DMS153 (cell line): ENCODE measurements at regions not wholly inside any gene's neighbourhood (a gene's known extent, or its start where the extent isn't known, plus 50 kb on each side); places are given as distances from the start of the nearest gene placed in this dataset.

Source experiments
- DNase-seq: peaks from one replicate; lab custom pipeline; 2025; lab: John Stamatoyannopoulos, UW

DNA sequence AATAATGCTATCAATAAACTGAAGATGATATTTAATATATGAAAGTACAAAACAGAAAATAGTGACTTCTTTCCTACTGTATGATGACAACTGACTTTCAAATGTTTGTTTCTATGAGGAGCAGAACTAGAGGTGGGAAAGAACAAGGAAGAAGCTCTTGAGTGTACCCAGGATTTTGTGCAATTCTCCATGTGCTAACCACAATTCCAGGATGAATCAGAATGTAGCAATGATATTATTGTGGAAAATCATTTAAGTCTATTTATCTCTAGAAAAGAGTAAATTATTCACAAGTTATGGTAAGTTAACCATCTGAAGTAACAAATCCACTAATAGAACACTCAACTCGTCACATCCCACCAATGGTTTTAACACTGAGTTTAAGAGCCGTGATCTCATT is 324.1 kb upstream of the EMCN start:
- DNase-seq = no peak

GRCh38 chr4:100839712-100840111 is 321.9 kb upstream of the EMCN start:
- no peak for DNase-seq

GRCh38 chr4:100838286-100838685 is 320.5 kb upstream of the EMCN start:
- peak; percentile 24 for DNase-seq

GRCh38 chr4:100836929-100837328 is 319.1 kb upstream of the EMCN start:
- no peak for DNase-seq

- DNase-seq = no peak
Observed at GRCh38 chr4:100834616-100835015, 316.8 kb upstream of the EMCN start.

GRCh38 chr4:100833906-100834305 is 316.1 kb upstream of the EMCN start:
- DNase-seq = no peak

- DNase-seq = no peak
Observed at GRCh38 chr4:100828986-100829685, 311.3 kb upstream of the EMCN start.

DNA sequence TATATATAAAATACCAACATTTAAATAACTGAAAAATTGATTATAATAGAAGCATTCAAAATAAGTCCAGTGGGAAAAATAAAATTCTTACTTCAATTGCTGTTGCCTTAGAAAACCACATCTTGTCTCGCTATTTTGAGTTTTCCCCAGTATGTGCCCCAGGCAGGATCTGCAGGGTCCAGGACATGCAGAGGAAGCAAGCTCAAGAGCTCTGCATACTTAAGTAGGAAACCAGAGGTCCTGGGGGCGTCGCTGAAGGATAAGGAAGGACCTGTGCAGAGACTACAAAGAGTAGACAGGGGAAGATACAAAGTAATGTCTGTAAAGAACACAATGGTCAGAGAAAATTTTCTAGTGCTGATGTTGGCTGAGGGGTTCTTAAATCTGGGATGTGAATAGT is 310.5 kb upstream of the EMCN start:
- DNase-seq = no peak

DNA sequence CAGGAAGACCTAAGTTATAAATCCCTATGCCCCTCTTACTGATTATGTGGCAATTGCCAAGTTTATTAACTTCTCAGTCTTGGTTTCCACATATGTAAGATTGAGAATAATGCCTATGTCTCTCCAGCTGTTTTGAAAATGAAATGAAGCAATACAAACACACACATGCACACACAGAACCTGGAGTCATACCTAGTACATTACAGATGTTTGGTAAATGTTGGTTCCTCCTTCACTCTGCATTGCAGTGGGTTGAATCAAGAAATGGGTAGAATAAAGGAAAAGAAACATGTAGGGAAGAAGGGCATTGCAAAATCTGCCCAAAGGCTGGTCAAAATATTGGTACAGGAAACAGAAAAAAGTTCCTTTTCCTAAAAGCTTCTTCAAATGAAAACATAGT is 309.9 kb upstream of the EMCN start:
- no peak for DNase-seq

GRCh38 chr4:100826808-100827548 is 309.2 kb upstream of the EMCN start:
- DNase-seq = no peak

DNA sequence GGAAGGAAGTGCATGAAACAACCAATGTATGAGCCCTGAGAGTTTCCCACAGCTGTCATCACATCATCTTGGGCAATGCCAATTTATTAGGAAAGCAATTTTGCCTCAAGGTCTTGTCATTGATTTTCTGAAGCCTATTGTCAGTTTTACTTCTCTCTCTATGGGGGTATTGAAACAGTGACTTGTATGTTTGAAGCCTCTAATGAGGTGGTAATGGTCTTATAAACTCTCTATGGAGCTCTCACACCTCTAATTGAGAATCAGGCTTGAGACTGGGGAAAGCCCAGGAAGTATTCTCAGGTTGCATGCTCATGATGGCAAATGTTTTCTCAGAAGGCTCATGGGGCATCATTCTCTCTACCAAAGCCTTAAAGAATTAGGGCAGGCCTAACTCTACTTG is 308.2 kb upstream of the EMCN start:
- no peak for DNase-seq

DNA sequence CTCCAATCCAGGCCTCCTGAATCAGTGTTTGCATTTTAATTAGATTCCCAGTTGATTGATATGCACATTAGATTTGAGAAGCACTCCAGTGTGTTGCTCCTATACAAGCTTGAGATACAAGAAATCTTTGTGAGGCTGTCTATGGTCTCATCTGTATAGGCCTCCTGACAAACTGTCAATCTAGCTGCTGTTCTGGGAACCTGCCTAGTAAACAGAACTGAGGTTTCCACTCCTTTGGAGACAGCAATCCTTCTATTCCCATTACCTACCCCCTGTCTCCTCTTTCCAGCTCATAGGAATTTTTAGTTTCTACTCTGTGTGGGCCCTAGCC is 306.1 kb upstream of the EMCN start:
- peak; percentile 49 for DNase-seq

DNA sequence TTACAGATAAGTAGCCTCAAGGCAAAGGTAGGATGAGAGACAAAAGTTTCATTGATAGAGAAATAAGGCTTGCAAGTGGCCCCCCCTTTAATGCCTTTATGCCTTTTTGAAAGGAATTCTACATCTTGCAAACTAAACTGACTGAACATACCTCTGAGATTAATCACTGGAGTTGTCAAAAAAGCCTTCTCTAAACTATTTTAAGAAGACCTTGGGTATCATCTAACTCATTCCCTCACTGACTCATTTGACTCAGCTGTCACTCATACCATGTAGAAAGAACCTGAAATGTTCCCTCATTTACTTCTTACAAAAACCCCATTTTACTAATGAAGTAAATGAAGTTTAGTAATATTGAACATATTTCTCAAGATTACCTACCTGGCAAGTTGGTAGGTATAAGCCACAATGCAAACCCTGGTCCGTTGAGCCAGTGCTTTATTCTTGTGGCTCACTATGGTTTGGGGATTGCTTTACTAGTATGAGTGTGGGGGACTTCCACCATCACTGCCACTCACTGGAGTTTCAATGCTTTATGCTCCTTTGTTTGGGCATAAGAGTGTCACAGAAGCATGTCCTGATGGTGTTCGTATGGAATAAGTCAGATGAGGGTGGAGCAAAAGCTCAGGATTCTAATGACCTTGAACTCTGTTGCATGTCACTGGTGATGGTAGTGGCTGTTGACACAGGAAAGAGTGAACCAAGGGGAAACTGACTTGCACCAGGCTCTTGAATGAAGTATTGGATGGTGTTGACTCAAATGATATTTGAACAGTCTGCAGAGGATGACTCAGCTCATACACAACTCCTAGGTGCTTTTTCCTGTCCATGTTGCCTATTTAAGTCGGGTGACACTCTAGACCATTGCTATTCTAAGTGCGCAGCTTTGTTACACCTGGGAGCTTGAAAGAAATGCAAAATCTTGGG is 305.5 kb upstream of the EMCN start:
- peak; percentile 84 for DNase-seq

- no peak for DNase-seq
Observed at GRCh38 chr4:100820249-100820648, 302.4 kb upstream of the EMCN start.

- DNase-seq = no peak
Observed at GRCh38 chr4:100819505-100819904, 301.7 kb upstream of the EMCN start.

DNA sequence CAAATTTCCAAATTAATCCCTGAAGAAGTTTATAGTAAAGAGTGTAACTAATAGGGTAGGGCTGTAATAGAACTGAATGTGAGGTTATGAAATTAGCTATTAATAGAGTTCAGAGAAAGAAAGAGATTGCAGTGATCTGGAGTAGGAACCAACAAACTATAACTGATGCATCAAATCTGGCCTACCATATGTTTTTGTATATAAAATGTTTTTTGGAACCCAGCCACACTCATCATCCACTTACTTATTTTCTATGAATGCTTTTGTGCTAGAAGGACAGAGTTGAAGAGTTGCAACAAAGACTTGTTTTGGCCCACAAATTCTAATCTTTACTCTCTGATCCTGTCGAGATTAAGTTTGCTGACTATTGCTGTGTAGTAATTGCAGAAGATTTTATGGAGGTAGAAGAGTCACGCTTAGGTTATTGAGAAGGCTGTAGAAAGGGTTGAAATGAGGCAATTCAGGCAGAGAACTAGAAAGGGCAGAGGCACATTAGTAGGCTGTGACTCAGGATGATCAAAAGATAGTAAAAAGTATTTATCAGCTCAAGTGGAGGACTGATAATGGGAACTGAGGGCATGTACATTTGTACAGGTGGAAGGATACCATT is 298.7 kb upstream of the EMCN start:
- no peak for DNase-seq

DNA sequence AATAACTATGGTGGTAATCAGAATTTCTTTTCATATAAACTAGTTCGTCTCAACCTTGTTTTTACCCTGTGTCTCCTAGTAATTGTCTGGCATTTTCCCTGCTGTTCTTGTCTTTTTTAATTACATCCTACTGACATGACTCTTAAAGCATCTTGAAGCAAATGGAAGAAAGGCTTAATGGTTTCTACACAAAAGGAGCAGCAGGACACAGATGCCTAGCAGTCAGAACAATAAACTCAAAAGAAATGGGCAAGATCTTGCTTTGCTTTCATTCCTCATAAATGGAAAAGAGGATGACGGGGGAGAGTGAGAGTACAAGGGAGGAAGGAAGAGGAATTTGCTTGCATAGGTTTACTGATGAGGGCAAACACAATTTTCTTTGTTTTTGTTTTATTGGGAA is 293.2 kb upstream of the EMCN start:
- no peak for DNase-seq

- no peak for DNase-seq
Observed at GRCh38 chr4:100809506-100809905, 291.7 kb upstream of the EMCN start.

DNA sequence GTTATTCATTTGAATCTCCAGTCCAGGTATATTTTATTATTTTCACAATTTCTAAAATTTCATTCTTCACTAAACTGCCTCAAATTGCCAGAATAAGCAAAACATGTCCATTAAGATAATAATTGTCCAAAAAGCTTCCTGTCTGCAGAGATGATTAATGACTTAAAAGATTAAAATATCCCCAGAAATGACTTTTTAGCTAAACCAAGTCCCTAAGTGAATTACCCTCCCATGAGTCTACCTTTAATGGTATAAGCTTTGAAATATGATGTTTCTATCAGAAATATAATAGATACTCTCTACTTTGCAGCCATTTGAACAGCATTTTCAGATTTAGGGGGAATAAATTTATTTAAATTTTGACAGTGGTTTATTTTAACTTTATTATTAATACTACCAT is 289.2 kb upstream of the EMCN start:
- DNase-seq = no peak

GRCh38 chr4:100805538-100805937 is 287.7 kb upstream of the EMCN start:
- no peak for DNase-seq

GRCh38 chr4:100804576-100805360 is 286.9 kb upstream of the EMCN start:
- DNase-seq = no peak

- no peak for DNase-seq
Observed at GRCh38 chr4:100803751-100804150, 285.9 kb upstream of the EMCN start.
